GM18858 (cell line): ENCODE measurements at regions not wholly inside any gene's neighbourhood (a gene's known extent, or its start where the extent isn't known, plus 50 kb on each side); places are given as distances from the start of the nearest gene placed in this dataset.
"Not testable (repeated sequence)": the region's sequence is repeated elsewhere in the genome, so short reads cannot be mapped to it uniquely, and the experiment has no call there.

Experiments used
- ATAC-seq: cut with Tn5 transposase; IDR thresholded peaks from one replicate; pipeline ENCODE4 v1.9.1; 2021; ENCODE audit not compliant: unreplicated experiment

DNA sequence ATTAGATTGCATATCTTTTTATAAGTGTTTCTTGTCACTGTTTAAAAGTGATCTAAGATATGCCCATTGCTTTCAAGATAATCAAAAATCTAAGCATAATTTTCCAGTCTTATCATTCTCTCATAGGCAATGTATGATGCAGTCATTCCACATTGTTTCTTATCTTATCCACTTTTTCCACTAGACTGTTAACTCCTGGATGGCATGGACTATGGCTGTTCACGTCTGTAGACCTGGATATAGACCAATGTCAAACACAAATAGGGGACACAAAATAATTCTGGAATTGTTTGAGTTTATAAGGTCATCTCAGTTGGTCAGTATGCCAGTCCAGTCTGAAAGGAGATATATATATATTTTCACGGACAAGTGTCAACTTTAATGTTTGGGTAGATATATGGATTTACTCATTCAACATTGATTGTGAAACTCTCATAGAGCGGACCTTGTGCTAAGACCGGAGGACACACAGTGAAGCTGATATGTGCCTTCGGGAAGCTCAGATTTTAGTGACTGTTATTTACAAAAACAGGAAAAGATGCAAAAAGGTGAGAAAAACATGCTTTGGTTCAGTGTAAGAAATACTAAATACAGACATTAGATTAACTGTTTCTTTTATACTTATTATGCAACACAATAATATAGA is 689.4 kb upstream of the SLC8A1 start:
- no peak for ATAC-seq

GRCh38 chr2:41142478-41142877 is 690.6 kb upstream of the SLC8A1 start:
- ATAC-seq: no peak

- ATAC-seq: no peak
Measured at GRCh38 chr2:41145066-41145465, 693.2 kb upstream of the SLC8A1 start.

DNA sequence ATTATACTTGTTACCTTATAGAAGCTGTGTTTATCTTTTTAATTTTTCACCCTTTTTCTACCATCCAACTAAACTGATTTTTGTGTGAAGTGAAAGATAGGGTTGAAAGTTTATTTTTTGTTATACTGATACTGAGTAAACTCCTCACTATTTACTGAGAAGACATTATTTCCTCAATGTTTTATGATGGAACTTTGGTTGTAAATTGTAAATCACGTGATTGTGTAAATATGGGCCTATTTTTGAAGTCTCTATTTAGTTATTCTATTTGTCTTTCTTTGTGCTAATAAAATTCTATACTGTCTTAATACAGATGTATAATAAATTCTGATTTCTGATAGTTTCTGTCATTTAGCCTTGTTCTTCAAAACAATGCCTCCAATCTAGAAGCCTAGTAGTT is 697.2 kb upstream of the SLC8A1 start:
- ATAC-seq: no peak

GRCh38 chr2:41151746-41152145 is 699.9 kb upstream of the SLC8A1 start:
- ATAC-seq: no peak

DNA sequence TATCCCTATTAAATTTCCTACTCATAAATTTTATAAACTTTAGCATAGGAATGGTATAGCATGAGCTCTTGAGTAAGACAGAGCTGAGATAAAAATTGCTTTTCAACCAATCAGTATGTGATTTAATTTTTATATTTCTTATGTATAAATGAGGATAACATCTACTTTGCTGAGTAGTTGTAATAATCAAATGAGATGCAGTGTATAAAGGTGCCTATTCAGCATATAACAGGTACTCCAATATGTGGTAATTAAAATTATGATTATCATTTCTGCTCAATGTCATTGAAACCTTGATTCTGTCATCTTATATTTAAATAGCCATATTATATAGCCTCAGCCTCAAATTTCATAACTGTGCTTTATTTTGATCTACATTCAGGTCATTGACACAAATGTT is 700.4 kb upstream of the SLC8A1 start:
- ATAC-seq: no peak

DNA sequence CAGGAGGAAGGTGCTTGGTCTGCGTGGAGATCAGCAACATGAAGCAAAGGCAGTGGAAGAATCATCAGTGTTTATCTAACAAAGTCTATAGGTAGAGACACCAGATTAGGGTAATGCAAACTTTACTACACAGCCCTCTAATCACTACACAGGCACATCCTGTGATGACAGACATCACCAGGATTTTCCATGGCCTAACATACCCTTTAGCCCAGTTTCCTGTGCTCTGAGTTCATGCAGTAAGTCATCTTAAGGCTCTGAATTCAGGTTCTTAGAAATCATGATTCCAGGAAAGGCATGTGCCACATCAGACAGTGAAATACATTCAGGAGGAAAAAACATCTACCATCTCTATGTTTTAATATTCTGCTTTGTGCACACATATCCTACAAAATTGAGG is 708.5 kb upstream of the SLC8A1 start:
- ATAC-seq: no peak

DNA sequence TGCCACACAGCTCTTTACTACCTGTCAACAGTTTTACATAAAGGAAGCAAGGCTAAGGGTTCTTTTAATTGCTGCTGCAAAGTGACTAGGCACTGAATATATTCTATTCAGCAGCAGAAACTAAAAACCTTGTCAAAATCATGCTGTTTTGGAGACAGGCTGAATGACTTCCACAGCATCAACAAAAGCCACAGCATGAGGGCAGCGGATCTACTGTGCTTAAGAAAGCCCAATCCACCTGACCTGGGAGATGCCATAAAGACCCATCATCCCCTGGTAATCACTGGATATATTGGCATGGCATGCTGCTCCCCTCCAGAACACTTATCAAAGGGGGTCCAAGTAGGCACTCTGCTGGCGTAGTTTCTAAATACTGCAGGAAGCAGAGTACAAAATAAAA is 715.1 kb upstream of the SLC8A1 start:
- no peak for ATAC-seq

DNA sequence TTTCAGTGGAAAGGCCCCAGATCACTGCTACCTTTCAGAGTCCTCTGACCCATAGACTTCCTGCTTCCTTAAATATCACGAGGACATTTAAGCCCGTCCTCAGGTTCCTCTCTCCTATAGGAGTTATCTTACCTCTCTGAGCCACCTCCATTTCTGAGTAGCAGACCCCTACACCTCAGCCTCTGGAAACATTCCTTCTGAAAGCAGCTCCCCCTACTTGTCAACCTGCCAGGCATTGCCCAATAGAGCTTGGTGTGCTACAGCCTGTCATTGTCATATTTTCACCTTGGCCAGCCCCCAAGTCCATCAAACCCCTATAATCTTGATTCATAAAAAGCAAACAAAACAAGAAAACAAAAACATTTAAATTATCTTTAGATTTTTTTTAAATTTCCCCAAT is 717.9 kb upstream of the SLC8A1 start:
- ATAC-seq: no peak

DNA sequence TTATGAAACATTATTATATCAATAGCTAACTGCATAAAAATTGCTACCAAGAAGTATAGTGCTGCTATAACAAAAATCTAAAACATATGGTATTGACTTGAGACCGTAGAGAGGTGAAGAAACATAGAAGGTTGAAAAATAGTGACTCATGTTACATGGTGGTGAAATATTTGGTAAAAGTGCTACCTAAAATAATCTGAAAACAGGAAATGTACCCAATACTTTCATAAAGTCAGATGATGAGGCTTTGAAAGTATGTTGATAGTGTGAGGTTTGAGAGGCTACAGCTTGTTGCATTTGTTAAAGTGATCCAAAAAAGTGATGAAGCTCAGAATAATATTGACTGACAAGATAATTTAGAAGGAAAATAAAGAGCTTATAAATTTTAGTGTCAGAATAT is 718.7 kb upstream of the SLC8A1 start:
- no peak for ATAC-seq

- ATAC-seq: no peak
Measured at GRCh38 chr2:41180387-41180786, 728.5 kb upstream of the SLC8A1 start.

DNA sequence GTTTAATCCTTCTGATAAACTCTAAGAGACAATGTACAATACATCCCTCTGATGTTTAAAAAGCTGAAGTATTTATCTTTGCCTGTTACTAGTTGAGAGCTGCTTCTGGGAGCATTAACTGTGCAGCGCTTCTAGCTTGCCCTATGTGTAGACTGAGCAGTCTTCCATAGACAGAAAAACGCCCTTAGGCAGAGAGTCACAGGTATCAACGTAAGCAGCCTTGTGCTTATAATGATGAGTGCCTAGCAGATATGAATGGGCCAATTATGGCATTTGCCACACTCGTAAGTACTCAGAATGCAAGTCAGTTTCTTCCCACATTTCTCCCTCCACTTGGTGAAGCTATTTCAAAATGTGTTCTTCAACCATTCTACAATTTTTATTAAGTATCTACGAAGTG is 731.1 kb upstream of the SLC8A1 start:
- no peak for ATAC-seq

DNA sequence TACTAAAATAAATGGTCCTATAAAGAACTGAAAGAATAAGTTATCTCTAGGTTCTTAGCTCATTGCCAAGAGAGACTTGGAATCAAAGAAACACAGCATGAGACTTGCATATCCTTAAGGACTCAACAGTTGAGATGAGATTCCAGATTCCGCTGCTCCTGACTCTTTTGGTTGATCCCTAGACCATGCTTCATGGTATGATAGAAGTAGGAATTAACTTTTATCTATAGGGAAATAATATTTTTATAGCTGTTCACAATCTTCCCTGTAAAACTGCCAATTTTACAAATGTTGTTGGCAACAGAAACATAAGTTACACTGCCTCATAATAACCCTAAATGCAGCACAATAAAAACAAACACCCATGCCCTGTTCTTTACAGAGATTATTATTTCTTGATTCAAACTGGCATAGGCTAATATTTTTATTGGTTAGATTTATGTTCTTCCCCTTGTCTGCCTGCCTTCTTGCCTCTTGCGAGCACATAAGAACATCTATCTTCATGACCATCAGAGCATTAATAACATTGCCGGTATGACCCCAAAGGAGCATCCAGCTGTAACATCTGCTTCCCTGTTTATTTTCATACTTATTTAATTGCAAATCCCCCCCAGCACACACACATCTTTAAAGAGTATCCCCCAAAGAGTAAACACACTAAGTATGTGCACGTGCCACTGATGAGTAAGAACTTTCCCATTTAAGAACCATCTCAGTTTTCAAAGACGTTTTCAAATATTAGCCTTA is 735.7 kb upstream of the SLC8A1 start:
- ATAC-seq: no peak

DNA sequence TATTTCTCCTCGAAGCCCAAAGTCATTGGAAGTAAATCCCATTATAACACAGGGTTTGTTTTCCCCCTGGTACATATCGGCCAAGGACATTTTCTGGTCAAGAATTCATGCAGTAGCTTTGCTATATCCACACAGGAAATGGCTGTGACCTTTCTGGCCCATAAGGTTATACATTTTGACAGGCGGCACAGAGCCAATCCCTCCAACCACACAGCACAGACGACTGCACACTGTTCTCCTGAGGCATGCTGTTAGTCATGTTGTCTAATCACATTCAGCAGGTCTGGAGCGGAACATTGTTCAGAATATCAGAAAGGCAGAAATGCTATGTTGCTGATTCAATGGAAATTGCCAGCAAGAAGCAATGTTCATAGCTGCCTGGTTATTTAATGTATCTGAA is 742.3 kb upstream of the SLC8A1 start:
- no peak for ATAC-seq

- no peak for ATAC-seq
Measured at GRCh38 chr2:41197781-41198180, 745.9 kb upstream of the SLC8A1 start.

GRCh38 chr2:41199334-41199733 is 747.4 kb upstream of the SLC8A1 start:
- no peak for ATAC-seq

DNA sequence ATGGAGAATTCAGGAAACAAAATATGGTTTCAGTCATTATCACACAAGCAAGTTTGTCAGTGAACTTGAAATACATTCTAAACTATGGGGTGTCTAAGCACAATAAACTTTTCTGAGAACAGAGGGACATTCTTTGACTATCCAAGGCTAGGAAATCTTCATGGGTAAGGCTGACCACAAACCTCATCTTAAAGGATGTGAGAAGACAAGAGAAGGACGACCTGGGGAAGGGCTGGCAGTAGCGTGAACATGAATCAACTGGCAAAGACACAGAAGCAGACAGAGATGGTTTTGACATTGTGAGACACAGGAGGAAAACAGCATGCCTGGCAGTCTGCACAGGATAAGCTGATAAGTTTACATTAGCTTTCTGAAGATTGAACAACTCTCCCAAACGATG is 752.4 kb upstream of the SLC8A1 start:
- no peak for ATAC-seq

GRCh38 chr2:41206004-41206403 is 754.1 kb upstream of the SLC8A1 start:
- no peak for ATAC-seq

DNA sequence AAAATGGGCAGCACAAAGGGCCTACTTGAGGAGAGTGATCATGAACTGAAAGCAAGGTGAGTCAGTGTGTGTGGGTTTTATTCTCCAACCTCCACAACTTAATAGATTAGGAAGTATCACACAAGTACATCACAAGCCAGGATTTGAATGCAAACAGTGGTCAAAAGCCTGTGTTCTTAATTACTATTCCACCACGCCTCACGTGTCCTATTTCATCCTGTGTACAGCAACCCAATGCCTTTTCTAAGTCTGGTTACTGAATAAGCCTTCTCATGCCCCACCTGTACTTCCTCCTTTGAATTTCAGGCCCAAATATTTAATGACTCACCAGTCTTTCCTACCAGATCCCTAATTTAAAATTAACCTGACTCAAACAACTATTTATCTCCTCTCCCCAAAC is 755.7 kb upstream of the SLC8A1 start:
- no peak for ATAC-seq

DNA sequence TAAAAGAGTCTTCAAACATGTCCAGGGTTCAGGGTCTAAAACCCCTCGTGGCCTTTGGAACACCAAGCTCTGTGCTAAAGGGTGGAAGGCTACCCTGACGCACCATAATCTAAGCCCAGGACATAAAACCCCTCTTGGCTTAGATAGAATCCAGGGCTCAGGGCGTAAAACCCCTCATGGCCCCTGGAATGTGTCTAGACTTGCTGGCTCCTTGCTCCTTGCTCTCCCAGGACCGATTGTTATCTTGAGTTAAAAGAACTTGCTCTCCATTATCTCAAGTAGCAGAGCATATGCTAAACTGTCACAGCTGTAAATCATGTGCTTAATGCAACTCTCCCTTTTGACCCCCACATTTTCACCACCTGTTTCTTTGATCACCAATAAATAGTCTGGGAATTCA is 758.1 kb upstream of the SLC8A1 start:
- not testable (repeated sequence) for ATAC-seq

DNA sequence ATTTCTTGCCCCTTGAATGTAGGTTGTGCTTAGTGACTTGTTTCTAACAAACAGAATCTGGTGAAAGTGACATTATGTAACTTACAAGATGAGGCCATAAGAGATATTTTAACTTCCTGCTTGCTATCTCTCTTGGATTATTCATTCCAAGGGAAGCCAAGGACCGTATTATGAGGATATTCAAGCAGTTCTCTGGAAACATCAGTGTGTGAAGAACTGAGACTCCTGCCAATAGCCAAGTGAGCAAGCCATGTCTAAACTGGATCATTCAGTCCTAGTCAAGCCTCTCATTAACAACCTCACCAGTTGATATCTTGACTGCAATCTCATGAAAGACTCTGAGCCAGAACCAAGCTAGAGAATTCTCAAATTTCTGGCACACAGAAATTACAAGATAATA is 765.1 kb upstream of the SLC8A1 start:
- no peak for ATAC-seq

GRCh38 chr2:41222593-41222992 is 770.7 kb upstream of the SLC8A1 start:
- ATAC-seq: no peak

DNA sequence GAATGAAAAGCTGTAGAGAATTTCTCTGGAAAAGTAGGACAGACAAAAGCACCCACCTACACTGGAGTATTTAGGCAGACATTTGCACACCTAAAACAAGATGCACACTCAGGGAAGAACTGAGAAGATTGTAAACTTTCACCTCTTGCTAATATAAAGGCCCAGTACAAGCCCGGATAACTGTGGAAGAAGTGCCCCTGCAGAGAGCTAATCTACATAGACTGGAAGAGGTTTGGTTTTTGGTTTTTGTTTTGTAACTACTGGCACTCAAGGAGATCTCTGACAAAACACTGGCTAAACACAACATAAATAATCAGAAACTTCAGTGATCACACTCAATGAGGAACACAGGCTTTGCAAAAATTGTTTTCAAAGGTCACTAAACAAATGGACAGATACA is 782.2 kb upstream of the SLC8A1 start:
- no peak for ATAC-seq
